Osteoblast (primary cell): ENCODE measurements at regions not wholly inside any gene's neighbourhood (a gene's known extent, or its start where the extent isn't known, plus 50 kb on each side); places are given as distances from the start of the nearest gene placed in this dataset.

Experiments used
- DNase-seq: peaks from one replicate; pipeline ENCODE4 v3.0.0; 2011; ENCODE audit warnings: low spot score, mixed read lengths; ENCODE audit not compliant: insufficient read length; ENCODE audit errors: missing footprints
- H2AFZ ChIP-seq: 2 replicates; pipeline ENCODE4 v1.6.0; 2011; ENCODE audit warnings: mild to moderate bottlenecking, low read length
- H3K27ac ChIP-seq: 2 replicates; pipeline ENCODE4 v1.5.1; 2011; ENCODE audit warnings: mild to moderate bottlenecking, low read depth, low read length, moderate library complexity
- H3K27me3 ChIP-seq: 2 replicates; pipeline ENCODE4 v1.6.0; 2012; ENCODE audit warnings: mild to moderate bottlenecking, control low read depth, inconsistent platforms, low read length, moderate library complexity; ENCODE audit not compliant: insufficient read depth
- H3K36me3 ChIP-seq: 2 replicates; pipeline ENCODE4 v1.5.1; 2011; ENCODE audit warnings: mild to moderate bottlenecking, low read length, control low read depth, moderate library complexity; ENCODE audit not compliant: insufficient read depth
- H3K4me1 ChIP-seq: 2 replicates; pipeline ENCODE4 v1.5.1; 2011; ENCODE audit warnings: mild to moderate bottlenecking, low read length, control low read depth, moderate library complexity; ENCODE audit not compliant: insufficient read depth
- H3K4me2 ChIP-seq: 2 replicates; pipeline ENCODE4 v1.6.0; 2011; ENCODE audit warnings: mild to moderate bottlenecking, low read length; ENCODE audit not compliant: insufficient read depth
- H3K4me3 ChIP-seq: fragments of 200-600 bp; sonication (generic); 3 replicates; pipeline ENCODE4 v1.5.1; 2012; ENCODE audit warnings: mild to moderate bottlenecking, low read length, inconsistent platforms; ENCODE audit not compliant: insufficient read depth
- H3K79me2 ChIP-seq: 2 replicates; pipeline ENCODE4 v1.6.0; 2012; ENCODE audit warnings: mild to moderate bottlenecking, low read length, control low read depth, inconsistent platforms; ENCODE audit not compliant: insufficient read depth
- H3K9me3 ChIP-seq: 2 replicates; pipeline ENCODE4 v1.5.1; 2011; ENCODE audit warnings: low read depth, low read length, control low read depth
- H4K20me1 ChIP-seq: 2 replicates; pipeline ENCODE4 v1.6.0; 2012; ENCODE audit warnings: mild to moderate bottlenecking, low read length, control low read depth; ENCODE audit not compliant: insufficient read depth
- TF ChIP-seq, protein P1 (sequence below): IDR thresholded peaks from 2 replicates; pipeline ENCODE4 v1.5.1; 2011; ENCODE audit warnings: mild to moderate bottlenecking, low read depth, low read length, moderate library complexity; ENCODE audit errors: extremely low read depth

DNA sequence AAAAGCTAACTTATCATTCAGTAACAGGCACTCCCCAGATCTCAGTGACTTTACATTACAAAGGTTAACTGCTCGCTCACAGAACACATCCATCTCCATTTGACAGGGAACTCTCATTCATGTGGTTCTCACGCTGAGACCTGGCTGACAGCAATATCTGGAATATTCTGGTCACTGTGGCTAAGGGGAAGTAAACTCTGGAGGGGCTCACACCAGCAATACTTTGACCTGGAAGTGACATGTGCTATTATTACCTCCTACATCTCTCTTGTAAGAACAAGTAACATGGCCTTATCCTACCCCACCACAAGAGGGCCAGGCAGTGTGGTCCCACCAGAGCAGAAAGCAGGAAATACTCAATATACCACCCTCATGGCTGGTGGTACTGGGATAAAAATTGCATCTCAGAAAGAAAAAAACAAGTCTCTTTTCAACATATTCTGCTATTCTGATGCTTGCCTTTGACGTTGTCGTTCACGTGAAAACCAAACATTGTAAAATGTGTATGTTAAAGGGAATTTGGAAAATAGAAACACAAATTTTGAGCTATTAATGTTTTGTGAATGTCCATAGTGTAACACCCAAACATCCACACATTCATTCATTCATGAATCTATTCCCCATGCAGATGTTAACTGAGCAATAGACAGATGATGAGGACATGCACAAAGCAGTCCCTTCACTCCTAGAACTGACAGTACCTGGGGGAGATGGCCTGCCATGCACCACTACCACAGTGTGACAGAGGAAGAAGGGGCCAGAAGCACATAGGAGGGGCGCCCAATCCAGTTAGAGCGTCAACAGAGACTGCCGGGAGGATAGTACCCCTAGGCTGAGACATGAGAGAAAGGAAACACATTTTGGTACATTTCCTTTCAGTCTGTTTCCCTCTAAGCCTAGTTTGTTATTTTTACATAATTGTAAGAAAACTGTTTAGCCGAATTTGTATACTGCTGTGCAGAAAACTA, 166.0 kb upstream of the SP4 start:
- Histone ChIP-seq H3K4me2 (no peak overlapping the region), H3K27ac (no peak overlapping the region), H3K4me3 (no peak overlapping the region), H3K4me1 (no peaks in the 10 kb centered on the region), H2AFZ (no peak overlapping the region), H3K27me3 (no peaks in the 10 kb centered on the region), H3K79me2 (no peaks in the 10 kb centered on the region), H3K9me3 (no peaks in the 10 kb centered on the region), H3K36me3 (no peaks in the 10 kb centered on the region), H4K20me1 (no peaks in the 10 kb centered on the region)
- TF ChIP-seq, protein P1, sequence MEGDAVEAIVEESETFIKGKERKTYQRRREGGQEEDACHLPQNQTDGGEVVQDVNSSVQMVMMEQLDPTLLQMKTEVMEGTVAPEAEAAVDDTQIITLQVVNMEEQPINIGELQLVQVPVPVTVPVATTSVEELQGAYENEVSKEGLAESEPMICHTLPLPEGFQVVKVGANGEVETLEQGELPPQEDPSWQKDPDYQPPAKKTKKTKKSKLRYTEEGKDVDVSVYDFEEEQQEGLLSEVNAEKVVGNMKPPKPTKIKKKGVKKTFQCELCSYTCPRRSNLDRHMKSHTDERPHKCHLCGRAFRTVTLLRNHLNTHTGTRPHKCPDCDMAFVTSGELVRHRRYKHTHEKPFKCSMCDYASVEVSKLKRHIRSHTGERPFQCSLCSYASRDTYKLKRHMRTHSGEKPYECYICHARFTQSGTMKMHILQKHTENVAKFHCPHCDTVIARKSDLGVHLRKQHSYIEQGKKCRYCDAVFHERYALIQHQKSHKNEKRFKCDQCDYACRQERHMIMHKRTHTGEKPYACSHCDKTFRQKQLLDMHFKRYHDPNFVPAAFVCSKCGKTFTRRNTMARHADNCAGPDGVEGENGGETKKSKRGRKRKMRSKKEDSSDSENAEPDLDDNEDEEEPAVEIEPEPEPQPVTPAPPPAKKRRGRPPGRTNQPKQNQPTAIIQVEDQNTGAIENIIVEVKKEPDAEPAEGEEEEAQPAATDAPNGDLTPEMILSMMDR: peak; percentile 60
- peak; percentile 30 for DNase-seq

DNA sequence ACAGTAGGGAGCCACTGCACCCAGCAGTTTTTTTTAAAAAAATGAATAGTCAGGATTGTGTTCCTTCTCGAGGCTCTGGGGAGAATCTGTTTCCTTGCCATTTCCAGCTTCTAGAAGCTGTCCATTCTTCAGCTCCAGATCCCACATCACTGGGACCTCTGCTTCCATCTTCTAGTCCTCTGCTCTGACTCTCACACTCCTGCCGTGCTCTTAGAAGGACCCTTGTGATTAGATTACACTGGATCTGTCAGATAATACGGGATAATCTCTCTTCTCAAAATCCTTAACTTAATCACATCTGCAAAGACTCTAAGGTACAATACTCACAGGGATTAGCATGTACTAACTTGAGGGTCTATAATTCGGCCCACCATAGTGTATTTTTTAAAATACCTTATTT, 158.9 kb upstream of the SP4 start:
- H3K36me3 ChIP-seq: no peaks in the 10 kb centered on the region
- H3K4me2 ChIP-seq: no peak overlapping the region
- H3K9me3 ChIP-seq: no peaks in the 10 kb centered on the region
- no peaks in the 10 kb centered on the region for H3K4me1 ChIP-seq
- H2AFZ ChIP-seq: no peak overlapping the region
- no peaks in the 10 kb centered on the region for H3K27me3 ChIP-seq
- TF ChIP-seq, protein P1: no peak
- H3K4me3 ChIP-seq: no peak overlapping the region
- H4K20me1 ChIP-seq: no peaks in the 10 kb centered on the region
- DNase-seq: no peak
- no peak overlapping the region for H3K27ac ChIP-seq
- H3K79me2 ChIP-seq: no peaks in the 10 kb centered on the region

DNA sequence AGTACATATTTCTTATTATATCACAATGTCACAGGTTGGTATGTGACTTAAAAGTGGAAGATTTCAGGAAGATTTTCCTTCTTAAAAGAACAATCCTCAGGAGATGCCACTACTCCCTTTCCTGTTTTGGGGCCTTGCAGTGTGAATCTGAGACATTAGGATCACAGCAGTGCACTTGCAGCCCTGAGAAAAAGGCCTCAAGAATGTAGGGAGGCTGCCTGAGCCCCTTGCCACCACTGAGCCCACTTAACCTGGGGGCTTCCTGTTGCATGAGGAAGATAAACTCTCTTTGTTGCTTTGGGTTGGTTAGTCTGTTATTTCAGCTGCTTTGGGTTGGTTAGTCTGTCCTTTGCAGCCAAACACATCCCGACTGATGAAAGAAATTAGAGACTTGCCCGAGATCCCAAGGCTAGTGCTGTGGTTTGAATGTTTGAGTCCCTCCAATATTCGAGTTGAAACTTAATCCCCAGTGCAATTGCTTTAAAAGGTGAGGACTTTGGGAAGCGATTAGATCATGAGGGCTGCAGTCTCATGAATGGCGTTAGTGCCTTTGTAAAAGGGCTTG, 151.3 kb upstream of the SP4 start:
- no peak overlapping the region for H3K4me2 ChIP-seq
- no peaks in the 10 kb centered on the region for H4K20me1 ChIP-seq
- no peaks in the 10 kb centered on the region for H3K4me1 ChIP-seq
- H3K9me3 ChIP-seq: no peaks in the 10 kb centered on the region
- no peak overlapping the region for H2AFZ ChIP-seq
- H3K27me3 ChIP-seq: no peaks in the 10 kb centered on the region
- H3K79me2 ChIP-seq: no peaks in the 10 kb centered on the region
- TF ChIP-seq, protein P1: no peak
- no peak overlapping the region for H3K4me3 ChIP-seq
- DNase-seq: no peak
- H3K36me3 ChIP-seq: no peaks in the 10 kb centered on the region
- no peak overlapping the region for H3K27ac ChIP-seq

DNA sequence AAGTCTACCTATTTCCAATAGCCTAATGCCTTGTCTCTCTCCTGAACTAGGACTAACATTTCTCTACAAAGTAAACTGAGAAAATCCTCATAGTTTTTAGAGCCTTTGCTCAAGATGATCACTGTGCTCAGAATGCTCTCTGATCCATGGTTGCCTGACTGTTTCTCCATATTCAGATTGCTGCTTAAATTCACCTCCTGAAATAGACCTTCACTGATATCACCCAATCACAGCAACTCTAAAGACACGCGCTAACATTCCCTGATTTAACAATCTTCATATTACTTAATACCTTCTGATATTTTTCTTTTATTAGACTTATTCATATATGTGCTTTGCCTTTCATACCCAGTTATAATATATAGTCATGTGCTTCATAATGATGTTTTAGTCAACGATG, 148.9 kb upstream of the SP4 start:
- H3K27ac ChIP-seq: no peak overlapping the region
- no peak overlapping the region for H2AFZ ChIP-seq
- H3K4me1 ChIP-seq: no peaks in the 10 kb centered on the region
- no peaks in the 10 kb centered on the region for H4K20me1 ChIP-seq
- no peak overlapping the region for H3K4me2 ChIP-seq
- H3K4me3 ChIP-seq: no peak overlapping the region
- no peaks in the 10 kb centered on the region for H3K9me3 ChIP-seq
- H3K27me3 ChIP-seq: no peaks in the 10 kb centered on the region
- TF ChIP-seq, protein P1: no peak
- DNase-seq: no peak
- no peaks in the 10 kb centered on the region for H3K36me3 ChIP-seq
- no peaks in the 10 kb centered on the region for H3K79me2 ChIP-seq
